Colonic mucosa (tissue), 4 donors: ENCODE measurements at regions not wholly inside any gene's neighbourhood (a gene's known extent, or its start where the extent isn't known, plus 50 kb on each side); places are given as distances from the start of the nearest gene placed in this dataset.

Source experiments
- DNase-seq: peaks from one replicate; pipeline ENCODE4 v3.0.0-alpha.2; 2020
- H3K27ac ChIP-seq: fragments of 200-600 bp; one replicate; pipeline ENCODE4 v1.8.0; 2021
- H3K27me3 ChIP-seq: fragments of 200-600 bp; one replicate; pipeline ENCODE4 v1.8.0; 2021
- H3K36me3 ChIP-seq: fragments of 200-600 bp; one replicate; pipeline ENCODE4 v1.8.0; 2021
- H3K4me1 ChIP-seq: fragments of 200-600 bp; one replicate; pipeline ENCODE4 v1.8.0; 2021; ENCODE audit warnings: mild to moderate bottlenecking
- H3K4me3 ChIP-seq: fragments of 200-600 bp; one replicate; pipeline ENCODE4 v1.8.0; 2021
- H3K9ac ChIP-seq, 2 donors: one replicate each; pipeline ENCODE4 v1.7.0; 2013; ENCODE audit warnings: control low read depth in 2 of 2, low read depth in 2 of 2, low read length in 2 of 2
- H3K9me3 ChIP-seq: fragments of 200-600 bp; one replicate; pipeline ENCODE4 v1.8.0; 2021
- CTCF ChIP-seq: fragments of 200-600 bp; IDR thresholded peaks from one replicate; pipeline ENCODE4 v1.8.0; 2022; ENCODE audit warnings: antibody characterized with exemption, mild to moderate bottlenecking
- intact Hi-C: fragments of 100-400 bp; cut with DNase I; formaldehyde crosslinking; loops from one replicate; pipeline ENCODE4 v1.14.1; 2022
- donor health status: healthy.
- donor health status: DM: no; HTN: no; CAD: no.
- donor health status: DM: no; HTN: no; CAD: no.

DNA sequence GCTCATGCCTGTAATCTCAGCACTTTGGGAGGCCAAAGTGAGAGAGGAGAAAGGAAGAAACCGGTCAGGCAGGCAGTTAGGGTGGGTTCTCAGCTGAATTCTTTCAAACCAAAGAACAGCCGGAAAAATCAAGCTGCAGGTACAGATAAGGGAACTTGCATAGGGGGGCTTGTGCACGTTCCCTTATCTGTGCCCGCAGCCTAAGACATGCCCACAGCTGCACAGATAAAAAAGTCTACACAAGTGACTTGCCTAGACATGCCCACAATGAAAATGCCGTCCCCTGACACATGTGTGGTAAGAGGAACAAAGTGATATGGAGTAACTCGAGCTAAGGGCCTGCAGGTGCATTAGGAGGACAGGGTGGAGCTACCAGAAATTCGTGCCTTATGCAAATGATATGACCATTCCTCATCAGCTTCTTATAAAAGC lies 175.8 kb upstream of the SALL4 start:
- Histone ChIP-seq H3K9ac (no peak overlapping the region), H3K27ac (no peak overlapping the region), H3K27me3 (no peaks in the 10 kb centered on the region), H3K9me3 (no peaks in the 10 kb centered on the region), H3K36me3 (no peaks in the 10 kb centered on the region), H3K4me3 (no peak overlapping the region), H3K4me1 (no peaks in the 10 kb centered on the region)
- TF ChIP-seq CTCF: no peak
- intact Hi-C loops: no loop called here
- DNase-seq: no peak

DNA sequence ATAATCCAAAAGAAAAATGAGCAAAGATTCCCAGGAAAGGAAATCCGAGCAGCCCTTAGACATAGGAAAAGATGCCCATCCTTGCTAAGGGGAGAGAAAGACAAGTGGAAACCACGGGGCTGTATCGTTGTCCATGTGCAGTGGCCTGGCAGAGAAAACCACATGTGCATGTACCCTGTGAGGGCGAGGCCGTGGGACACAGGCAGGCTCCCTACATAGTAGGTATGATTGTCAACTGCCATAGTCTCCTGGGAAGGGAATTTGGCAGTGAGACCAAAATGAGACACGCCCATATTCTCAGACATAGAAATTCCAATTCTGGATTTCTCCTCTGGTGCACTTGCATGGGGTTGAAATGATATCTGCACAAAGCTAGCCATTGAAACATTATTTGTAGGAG lies 169.7 kb upstream of the SALL4 start:
- no peaks in the 10 kb centered on the region for H3K4me1 ChIP-seq
- no peak for DNase-seq
- intact Hi-C loops: no loop called here
- no peak overlapping the region for H3K27ac ChIP-seq
- TF ChIP-seq CTCF: no peak
- no peak overlapping the region for H3K9ac ChIP-seq
- H3K4me3 ChIP-seq: no peak overlapping the region
- H3K36me3 ChIP-seq: no peaks in the 10 kb centered on the region
- H3K9me3 ChIP-seq: no peaks in the 10 kb centered on the region
- H3K27me3 ChIP-seq: no peaks in the 10 kb centered on the region

GRCh38 chr20:51970858-51971257 lies 168.5 kb upstream of the SALL4 start:
- Histone ChIP-seq H3K4me1 (no peaks in the 10 kb centered on the region), H3K9ac (no peak overlapping the region), H3K27me3 (no peaks in the 10 kb centered on the region), H3K36me3 (no peaks in the 10 kb centered on the region), H3K9me3 (no peaks in the 10 kb centered on the region), H3K27ac (no peak overlapping the region), H3K4me3 (no peak overlapping the region)
- no peak for TF ChIP-seq CTCF
- DNase-seq: no peak
- intact Hi-C loops: no loop called here

- Histone ChIP-seq H3K9me3 (no peaks in the 10 kb centered on the region), H3K36me3 (no peaks in the 10 kb centered on the region), H3K27me3 (no peaks in the 10 kb centered on the region), H3K4me3 (no peak overlapping the region), H3K4me1 (no peaks in the 10 kb centered on the region), H3K27ac (no peak overlapping the region), H3K9ac (no peak overlapping the region)
- no peak for TF ChIP-seq CTCF
- intact Hi-C loops: loop anchor here (5.0 to 10.0 kb wide), 3 partner anchors 172 to 324 kb away; no protein-coding TSS in a partner anchor
- DNase-seq: no peak
These were observed 166.9 kb upstream of the SALL4 start for GRCh38 chr20:51969191-51969590.

- Histone ChIP-seq H3K4me1 (no peaks in the 10 kb centered on the region), H3K9ac (no peak overlapping the region), H3K27me3 (no peaks in the 10 kb centered on the region), H3K36me3 (no peaks in the 10 kb centered on the region), H3K27ac (no peak overlapping the region), H3K9me3 (no peaks in the 10 kb centered on the region), H3K4me3 (no peak overlapping the region)
- no peak for TF ChIP-seq CTCF
- intact Hi-C loops: loop anchor here (5.0 to 10.0 kb wide), 3 partner anchors 171 to 323 kb away; no protein-coding TSS in a partner anchor
- no peak for DNase-seq
These were observed 165.8 kb upstream of the SALL4 start for GRCh38 chr20:51968151-51968550.
